Loucy (cell line): ENCODE measurements at regions not wholly inside any gene's neighbourhood (a gene's known extent, or its start where the extent isn't known, plus 50 kb on each side); places are given as distances from the start of the nearest gene placed in this dataset.

Experiments
- EZH2phosphoT487 ChIP-seq: fragments of 200-600 bp; IDR thresholded peaks from 2 replicates; pipeline ENCODE4 v1.6.1; 2018; ENCODE audit warnings: antibody characterized with exemption, mild to moderate bottlenecking, moderate library complexity, borderline replicate concordance
- TF ChIP-seq, protein P1 (sequence below): fragments of 200-600 bp; sonication (generic); conservative IDR thresholded peaks from 2 replicates; pipeline ENCODE4 v1.5.1; 2014; ENCODE audit warnings: mild to moderate bottlenecking, antibody characterized with exemption, low read length

DNA sequence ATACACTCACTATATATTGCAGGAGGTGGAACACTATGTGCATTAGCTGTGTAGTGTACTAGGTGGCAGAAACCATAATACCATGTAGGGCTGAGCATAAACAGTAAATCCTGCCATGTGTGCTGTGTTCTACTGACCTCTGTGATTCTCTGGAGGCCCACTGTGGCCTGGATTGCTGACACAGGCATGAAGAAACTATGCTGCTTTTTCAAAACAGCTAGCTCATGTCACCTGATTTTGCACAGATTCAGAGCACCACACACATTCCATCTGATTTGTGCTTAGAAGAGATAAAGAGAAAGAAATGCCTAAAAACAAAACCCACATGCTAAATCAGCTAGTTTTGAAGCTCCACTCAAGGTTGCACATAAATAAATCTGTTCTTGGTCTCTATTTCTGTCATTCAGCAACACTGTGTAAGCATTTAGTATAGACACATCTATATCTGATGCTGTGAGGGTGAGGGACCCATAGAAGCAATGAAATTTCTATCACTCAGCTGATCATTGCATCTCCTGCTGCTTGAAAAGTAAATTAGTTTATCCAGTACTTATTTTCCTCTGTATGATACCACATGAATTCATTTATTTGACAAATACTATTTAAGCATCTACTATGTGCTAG, 1007.7 kb upstream of the SEMA6D start:
- TF ChIP-seq, protein P1, sequence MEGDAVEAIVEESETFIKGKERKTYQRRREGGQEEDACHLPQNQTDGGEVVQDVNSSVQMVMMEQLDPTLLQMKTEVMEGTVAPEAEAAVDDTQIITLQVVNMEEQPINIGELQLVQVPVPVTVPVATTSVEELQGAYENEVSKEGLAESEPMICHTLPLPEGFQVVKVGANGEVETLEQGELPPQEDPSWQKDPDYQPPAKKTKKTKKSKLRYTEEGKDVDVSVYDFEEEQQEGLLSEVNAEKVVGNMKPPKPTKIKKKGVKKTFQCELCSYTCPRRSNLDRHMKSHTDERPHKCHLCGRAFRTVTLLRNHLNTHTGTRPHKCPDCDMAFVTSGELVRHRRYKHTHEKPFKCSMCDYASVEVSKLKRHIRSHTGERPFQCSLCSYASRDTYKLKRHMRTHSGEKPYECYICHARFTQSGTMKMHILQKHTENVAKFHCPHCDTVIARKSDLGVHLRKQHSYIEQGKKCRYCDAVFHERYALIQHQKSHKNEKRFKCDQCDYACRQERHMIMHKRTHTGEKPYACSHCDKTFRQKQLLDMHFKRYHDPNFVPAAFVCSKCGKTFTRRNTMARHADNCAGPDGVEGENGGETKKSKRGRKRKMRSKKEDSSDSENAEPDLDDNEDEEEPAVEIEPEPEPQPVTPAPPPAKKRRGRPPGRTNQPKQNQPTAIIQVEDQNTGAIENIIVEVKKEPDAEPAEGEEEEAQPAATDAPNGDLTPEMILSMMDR = no peak
- TF ChIP-seq EZH2phosphoT487 = no peak
